GM18511 (cell line): ENCODE measurements at regions not wholly inside any gene's neighbourhood (a gene's known extent, or its start where the extent isn't known, plus 50 kb on each side); places are given as distances from the start of the nearest gene placed in this dataset.

Source experiments
- ATAC-seq: cut with Tn5 transposase; IDR thresholded peaks from one replicate; pipeline ENCODE4 v1.9.1; 2021; ENCODE audit warnings: mild to moderate bottlenecking, moderate library complexity; ENCODE audit not compliant: unreplicated experiment

DNA sequence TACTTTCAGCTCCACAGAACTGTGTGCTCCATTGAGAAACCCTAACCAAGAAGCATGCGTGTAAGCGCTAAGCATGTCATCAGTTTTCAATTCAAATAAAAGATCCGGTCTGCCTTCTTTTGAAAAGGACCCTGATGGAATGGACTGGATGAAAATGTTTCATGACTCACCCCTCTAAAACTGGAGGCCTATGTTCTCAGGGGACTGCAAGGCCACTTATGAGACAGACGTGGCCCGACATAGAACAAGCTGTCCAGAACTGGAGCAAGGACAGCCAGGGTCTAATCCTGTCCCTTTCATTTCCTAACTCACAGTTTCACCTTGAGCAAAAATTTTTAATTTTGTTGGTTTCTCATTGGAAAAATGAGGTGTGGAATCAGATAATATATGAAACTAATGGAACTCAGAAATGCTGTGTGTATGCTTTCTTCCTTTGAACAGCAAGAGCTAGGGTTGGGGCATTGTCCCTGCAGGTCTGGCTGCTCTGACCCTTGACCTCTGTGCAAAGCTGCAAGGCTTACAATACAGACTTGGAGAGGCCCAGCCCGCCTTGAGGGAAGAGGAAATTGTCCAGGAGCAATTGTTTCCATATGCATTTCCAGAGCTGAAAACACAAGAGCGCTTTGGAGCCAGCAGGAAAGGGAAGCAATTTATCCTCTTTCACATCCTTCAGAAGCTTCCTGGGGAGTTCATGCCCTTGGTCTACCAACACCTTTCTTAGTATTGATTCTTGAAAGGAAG, 553.4 kb upstream of the KLF12 start:
- ATAC-seq, result no peak

DNA sequence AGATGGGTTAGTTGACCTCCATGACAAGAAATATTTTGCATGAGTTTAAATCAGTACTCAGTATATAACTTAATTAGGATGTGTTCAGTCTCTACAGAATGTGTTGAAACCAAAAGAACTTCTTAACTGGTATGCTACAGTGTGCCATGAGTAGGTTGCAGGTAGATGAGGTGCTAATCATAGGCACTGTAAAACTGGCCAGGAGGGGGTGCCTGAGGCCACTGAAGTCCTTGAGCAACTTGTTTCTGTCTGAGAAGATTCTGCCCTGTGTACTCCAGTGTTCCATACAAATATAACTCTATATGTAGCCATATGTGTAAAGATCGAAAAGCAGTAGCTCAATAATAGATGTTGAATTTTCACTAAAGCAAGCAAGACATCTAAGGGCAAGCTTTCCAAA, 549.2 kb upstream of the KLF12 start:
- ATAC-seq, result no peak

DNA sequence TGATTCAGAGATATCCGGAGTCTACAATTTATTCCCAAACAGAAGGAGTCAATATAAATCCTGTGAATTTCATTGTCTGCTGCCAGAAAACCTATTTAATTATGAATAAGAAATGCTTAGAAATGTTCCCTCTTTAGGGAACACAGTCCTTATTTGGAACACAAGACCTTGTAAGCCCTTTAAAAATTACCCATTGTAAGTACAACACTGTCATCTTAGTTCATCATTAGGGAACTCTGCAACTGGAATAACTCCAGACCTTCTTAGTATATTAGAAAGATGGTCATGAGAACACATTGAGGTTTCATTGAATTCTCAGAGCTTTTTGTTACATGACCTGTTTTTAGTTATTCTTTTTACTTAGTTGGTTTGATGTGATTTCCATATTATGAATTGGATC, 548.5 kb upstream of the KLF12 start:
- no peak for ATAC-seq

DNA sequence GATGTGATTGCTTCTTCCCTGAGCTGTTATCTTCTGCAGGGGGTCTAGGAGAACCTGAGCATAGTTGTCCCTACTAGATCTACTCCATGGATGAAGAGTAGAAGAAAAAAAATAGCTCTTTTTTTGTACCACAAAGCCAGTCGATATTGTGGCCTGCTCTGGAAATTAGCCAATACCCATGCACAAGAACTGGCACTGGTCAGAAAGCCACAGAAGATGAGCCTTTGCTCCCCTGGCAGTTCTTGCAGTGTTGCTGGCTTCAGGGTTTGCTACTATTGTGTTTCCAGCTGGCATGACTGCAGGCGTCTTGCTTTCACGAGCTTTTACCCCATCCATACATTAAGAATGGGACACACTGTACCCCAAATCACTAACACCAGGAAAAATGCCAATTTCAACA, 547.7 kb upstream of the KLF12 start:
- ATAC-seq, result no peak

DNA sequence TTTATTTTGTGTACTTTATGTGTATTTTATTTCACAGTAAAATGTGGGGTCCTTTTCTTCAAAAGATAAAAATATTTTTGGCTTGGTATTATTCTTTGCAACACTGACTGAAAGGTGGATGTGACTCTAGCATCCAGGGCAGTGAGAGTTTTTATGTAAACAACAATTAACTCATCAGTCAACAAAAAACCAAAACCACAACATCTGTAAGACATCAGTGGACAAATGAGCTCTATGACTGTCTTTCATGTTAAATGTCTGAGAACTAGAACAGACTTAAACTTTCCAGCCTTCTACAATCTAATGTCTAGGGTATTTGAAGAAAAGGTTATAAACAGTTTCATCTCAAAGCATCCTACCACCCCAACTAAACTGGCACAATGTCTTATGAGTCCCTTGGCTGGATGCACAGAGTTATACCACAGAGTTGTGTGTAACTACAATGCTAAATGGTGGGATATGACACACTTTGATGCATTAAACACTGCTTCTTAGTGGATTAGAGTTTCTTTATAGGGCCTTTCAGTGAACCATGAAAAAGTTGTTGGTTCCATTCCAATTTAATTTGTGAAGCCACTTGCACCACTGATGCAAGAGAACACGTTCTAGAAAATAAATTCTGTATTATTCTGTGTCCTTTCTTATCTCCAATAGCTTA, 544.2 kb upstream of the KLF12 start:
- ATAC-seq, result no peak

DNA sequence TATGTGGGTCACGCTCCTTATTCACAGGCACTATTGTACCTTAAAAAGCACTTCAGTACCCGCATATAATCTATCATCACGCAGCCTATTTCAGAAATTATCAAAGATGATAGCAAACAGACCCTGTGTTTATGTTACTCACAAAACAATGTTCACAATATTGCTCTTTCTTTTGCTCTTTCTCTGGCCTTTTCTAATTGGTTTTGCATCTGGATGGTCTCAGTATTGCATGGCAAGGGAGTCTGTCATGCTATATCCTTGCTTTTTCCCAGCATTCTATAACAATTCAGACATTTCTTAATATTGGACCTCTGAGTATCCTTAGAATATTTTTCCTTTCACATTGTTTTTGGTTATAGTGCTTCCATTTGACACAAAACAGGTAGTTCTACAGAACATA, 541.8 kb upstream of the KLF12 start:
- ATAC-seq, result no peak

DNA sequence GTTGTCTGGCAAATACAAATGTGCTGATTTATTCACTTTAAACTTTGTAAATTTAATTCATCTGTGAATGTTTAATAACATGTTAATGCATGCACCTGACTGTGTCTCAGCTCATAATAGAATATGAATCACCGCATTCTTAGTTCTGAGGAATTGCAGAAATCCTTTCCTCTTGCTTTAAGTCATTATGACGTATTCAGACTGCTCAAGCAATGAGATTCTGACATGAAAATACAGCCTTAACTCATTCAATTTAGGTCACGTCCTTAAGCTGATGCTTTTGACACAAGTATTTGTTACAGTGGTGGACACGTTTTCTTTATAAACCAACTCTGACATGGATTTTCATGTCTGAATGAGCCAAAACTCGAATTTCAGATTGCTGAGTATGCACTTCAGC, 541.0 kb upstream of the KLF12 start:
- no peak for ATAC-seq

DNA sequence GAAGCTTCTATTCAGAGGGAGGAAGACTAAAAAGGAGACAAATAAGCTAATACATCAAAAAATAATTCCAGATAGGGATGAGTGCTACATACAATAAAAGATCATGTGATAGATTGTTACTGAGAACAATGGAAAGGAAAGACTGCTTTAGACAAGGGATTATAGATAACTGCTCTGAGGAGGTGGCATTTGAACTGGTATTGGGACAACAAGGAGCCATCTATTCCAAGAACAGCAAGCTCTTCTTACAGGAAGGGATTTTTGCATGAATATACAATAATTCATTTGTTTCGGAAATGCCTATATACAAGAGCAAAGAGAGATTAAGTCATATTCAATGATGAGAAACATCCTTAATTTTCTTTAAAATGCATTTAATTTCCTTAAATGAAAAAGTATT, 540.5 kb upstream of the KLF12 start:
- ATAC-seq, result no peak

DNA sequence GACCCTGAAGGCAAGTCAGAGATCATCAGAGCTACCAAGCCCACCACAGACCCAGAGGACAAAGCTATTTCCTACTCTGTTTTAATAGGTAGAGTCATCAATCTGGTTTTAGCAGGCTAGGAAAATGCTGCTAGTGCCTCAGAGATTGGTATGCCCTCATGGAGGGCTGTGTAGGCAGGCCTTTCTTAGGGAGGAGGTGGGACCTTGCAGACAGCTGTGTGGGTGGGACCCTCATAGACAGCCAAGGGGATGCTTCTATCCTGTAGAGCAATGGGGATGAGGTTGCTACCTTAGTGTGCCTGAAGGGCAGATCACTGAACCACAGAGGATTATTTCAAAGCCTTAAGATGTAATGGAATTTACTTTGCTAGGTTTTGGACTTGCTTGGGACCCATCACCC, 534.9 kb upstream of the KLF12 start:
- no peak for ATAC-seq

DNA sequence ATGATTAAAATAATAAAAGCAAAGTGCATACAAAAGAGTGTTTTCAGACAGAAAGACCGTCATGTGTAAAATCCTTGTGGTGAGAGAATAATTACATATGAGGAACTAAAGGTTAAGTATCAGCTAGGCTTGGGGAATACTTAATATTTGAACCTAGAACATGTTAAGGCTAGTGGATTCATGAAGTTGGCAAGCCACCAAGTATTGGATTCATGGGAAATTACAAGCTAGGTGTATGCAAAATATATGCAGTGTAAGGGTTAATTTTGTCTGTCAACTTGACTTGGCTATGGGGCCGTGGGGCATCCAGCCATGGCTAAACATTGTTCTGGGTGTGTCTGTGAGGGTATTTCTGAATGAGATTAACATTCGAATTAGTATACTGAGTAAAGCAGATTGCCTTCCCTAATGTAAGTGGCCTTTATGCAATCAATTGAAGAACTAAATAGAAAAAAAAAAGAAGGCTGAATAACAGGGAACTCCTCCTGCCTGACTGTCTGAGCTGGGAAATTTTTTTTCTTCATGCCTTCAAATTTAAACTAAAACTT, 533.5 kb upstream of the KLF12 start:
- no peak for ATAC-seq

DNA sequence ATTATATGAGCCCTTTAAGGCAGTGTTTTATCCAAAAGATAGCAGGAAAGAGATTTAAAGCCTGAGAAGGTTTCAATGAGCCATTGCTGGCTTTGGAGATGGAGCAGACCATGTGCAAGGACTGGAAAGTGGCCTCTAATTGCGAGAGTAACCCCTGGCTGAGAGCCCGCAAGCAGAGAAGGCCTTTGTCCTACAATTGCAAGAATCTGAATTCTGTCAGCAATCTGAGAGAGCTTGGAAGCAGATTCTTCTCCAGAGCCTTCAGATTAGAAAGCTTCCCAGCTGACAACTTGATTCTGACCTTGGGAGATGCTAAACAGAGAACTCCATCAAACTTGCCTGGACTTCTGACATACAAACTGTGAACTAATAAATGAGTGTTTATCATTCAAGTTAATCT, 528.7 kb upstream of the KLF12 start:
- no peak for ATAC-seq

DNA sequence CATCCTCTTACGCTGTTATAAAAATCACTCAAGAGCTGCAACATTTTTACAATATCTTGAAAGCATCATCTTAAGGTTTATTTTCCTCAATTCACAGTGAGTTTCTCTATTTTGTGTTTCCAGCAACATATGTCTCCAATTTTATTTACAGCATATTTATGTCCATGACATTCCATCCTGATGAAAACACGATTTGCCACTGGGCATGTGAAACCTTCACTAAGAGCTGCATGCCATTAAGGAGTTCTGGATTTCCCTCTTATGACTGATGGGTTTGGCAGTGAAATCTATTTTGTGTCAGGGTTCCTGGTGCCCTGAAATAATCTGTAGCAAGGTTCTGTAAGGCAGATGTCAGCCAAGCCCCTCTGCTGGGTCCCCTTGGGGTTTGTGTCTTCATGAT, 527.6 kb upstream of the KLF12 start:
- ATAC-seq, result no peak

DNA sequence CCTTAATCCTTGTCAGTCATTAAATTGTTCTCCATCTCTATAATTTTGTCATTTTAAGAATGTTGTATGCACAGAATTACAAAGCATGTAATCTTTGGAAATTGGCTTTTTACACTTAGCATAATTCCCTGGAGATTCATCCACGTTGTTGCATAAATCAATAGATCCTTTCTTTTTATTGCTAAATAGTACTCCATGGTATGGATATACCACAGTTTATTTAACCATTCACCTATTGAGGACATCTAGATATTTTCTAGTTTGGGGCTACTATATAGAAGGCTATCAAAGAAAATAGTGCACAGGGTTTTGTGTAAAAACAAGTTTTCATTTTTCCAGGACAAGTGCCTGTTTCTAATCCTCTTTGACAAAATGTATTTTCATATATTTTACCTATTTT, 523.6 kb upstream of the KLF12 start:
- no peak for ATAC-seq

DNA sequence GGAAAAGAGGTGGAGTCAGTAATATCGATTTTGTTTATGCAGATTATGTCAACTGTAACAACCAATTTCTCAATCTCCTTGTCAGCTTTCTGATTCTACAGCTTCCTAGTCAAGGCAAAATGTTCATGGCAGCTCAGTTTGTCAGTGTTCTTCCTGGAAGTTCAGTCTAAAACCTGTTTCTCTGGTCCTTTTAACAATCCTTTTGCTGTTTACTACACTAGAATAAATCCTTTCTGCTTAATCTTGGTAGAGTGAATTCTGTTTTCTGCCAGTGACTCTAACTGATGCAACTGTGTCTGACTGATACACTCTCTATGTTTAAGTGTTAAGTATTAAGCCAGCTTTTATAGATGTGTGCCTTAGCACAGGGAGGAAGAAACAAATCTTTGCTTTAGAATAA, 516.9 kb upstream of the KLF12 start:
- no peak for ATAC-seq

DNA sequence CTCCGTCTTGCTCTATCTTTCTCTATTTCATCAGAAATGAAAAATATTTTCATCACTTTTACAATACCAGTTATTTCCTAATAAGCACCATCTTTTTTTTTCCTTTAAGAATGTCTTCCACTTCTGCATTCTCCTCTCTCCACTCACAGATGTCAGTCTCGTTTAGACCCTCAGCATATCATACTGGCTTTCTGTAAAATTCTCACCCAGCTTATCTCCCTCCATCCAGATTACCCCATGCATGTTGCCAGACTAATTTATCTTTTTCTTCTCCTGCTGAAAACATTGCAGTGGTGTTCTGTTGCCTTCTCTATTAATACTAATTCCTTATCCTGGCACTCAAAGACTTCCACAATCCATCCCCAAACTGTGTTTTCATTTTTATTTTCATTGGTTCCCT, 513.8 kb upstream of the KLF12 start:
- no peak for ATAC-seq

DNA sequence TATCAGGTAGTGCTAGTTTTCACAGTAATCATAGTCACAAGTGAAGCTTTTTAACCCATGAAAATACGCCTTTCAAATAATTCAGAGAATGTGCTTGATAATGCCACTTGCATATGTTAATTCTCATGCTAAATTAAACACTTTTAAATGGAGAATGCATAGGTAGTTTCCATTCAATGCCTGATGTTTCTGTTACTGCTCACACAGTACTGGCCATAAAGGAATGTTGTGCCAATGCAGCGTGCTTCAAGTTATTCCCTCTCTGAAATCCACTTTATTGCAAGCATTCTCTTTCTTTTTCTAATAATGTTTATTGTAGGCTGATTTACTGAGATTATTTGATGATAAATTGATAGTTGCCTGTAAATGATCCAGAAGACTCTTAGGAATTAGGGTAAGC, 513.0 kb upstream of the KLF12 start:
- no peak for ATAC-seq

DNA sequence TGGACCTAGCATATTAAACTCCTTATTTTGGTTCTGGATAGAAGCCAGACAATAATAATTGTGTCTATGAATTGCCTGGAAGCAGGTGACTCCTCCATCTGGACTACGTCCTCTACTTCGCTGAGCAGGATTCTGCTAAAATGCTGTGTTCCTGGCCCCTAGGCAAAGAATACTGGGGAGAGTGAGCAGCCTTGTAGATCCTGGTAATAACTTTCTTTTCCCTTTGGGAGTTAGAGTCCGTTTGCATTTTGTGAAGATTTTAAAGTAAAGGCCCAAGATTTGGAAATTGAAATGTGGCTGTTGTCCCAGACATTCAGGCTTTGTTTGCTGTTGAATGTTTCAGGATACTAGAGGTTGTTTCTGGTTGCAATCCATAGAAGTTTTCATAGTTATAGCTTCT, 511.9 kb upstream of the KLF12 start:
- ATAC-seq, result no peak

DNA sequence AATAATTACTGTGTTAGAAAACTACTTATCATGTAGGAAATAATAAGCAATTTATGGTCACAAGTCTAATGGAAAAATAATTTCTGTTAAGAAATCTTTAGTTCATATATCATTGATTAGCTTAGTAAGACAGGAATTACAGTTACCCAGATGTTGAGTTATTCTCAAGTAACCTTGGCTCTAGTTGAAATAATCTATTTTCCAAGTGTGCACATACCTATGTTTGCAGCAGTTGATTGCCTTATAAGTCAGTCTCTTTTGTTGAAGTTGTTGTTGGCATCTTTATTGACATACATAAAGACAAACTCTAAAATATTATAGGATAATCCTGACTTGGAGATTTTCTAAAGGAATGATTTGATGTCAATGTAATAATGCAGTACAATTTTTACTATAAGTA, 511.4 kb upstream of the KLF12 start:
- ATAC-seq, result no peak

DNA sequence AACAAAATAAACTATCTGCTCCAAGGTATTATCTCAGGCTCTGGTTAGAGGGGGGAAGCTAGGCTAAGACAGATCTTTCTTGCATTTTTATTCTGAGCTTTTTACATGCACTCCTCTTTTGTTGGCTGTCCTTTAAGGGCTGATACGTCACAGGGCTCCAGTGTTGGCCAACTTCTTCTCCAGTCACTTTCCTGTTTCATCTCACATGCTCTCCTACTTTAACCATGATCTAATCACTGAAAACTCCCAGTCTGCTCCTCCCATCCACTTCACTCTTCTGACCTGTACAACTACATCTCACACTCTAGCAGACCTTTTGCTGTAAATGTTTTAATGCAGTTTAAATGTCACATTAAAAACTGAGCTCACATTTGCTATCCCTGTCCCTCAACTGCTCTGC, 510.0 kb upstream of the KLF12 start:
- ATAC-seq, result no peak

DNA sequence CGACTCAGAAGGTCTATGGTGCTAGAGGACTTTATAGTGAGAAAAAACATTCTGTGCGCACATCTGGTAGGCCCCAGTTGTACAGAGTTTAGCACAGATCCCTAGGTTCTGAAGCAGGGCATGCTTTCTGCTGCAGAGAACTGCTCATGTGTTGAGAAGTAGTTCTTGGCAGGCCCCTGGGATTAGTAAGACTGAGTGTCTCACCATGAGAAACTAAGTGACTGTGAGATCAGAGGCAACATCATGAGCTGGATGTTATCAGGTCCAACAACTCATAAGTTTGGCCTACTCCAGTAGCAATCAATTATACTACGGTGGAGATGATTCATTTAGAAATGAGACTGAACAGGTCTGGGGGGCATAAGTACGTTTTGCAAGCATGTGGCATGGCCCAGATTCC, 507.4 kb upstream of the KLF12 start:
- no peak for ATAC-seq

DNA sequence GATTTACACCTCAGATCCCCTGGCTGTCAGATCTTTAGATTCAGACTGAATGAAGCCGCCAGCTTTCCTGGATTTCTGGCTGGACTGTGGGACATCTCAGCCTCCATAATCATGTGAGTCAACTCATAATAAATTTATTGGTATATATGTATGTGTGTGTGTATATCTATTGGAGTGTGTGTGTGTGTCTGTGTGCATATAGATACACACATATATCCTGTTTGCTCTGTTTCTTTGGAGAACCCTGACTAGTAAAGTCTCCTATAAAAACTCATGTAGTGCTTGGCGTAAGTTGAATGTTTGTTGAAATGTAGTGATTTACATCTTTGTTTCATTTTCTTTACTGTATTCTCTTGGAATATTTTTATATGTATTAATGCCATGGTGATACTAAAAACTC, 499.5 kb upstream of the KLF12 start:
- no peak for ATAC-seq

DNA sequence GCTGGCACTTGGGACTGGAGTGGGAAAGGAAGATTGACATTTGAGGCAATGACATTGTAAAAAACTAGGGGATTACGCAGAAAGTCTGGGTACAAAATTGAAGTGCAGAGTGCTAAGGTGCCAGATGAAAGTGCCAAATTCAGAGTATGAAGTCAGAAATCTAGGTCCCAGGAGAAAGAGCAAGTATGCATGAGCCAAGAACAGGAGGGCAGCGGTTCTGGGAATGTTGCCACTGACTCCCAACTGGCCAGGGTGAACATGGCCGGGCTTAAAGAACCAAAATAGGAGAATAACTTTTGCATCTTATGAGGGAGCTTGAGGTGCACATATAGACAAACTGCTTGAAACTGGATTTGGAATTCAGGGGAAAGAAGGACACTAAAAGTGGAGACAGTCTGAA, 495.8 kb upstream of the KLF12 start:
- ATAC-seq, result no peak

DNA sequence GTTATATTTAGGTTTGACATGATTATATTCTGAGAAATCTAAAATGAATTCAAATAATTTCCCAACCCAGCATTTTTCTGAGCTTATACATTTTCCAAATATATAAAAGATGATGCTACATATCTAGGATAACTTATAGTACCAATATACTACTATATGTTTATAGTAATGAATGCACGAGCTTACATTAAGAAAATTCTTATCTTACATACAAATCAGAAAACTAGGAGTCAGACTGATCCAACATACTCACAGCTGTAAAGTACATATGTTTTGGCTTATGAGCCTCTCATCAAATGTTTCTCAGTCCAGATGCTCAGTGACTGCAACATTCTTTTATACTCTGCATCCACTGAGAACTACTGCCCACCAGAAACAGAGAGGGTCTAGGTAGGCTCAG, 491.3 kb upstream of the KLF12 start:
- ATAC-seq, result no peak
